Kidney (tissue), 13 donors: ENCODE measurements at regions not wholly inside any gene's neighbourhood (a gene's known extent, or its start where the extent isn't known, plus 50 kb on each side); places are given as distances from the start of the nearest gene placed in this dataset.

Experiments
- DNase-seq, 5 donors: peaks; one replicate each; pipeline ENCODE4 v3.0.0-alpha.2; 2013 to 2020
- FAIRE-seq: peaks from 2 replicates; lab custom pipeline; 2012; peaks lifted over from hg19 to GRCh38; lab: Jason Lieb, UNC
- H3K27ac ChIP-seq, 2 donors: one replicate each; pipeline ENCODE4 v1.7.0; 2013; ENCODE audit warnings: low read depth in 2 of 2, low read length in 2 of 2, inconsistent platforms in 1 of 2
- H3K27me3 ChIP-seq: one replicate; pipeline ENCODE4 v1.7.1; 2013; ENCODE audit warnings: low read length, inconsistent platforms; ENCODE audit not compliant: control insufficient read depth, insufficient read depth
- H3K36me3 ChIP-seq, 3 donors: one replicate each; pipeline versions ENCODE4 v1.7.0 to v1.7.1; 2013; ENCODE audit warnings: low read length in 3 of 3, control low read depth in 1 of 3, inconsistent platforms in 1 of 3; ENCODE audit not compliant: insufficient read depth in 3 of 3, control insufficient read depth in 2 of 3
- H3K4me1 ChIP-seq, 3 donors: one replicate each; pipeline versions ENCODE4 v1.7.0 to v1.7.1; 2013; ENCODE audit warnings: low read length in 3 of 3, inconsistent platforms in 1 of 3, low read depth in 1 of 3; ENCODE audit not compliant: control insufficient read depth in 2 of 3, insufficient read depth in 2 of 3
- H3K4me3 ChIP-seq, 3 donors: one replicate each; pipeline versions ENCODE4 v1.7.0 to v1.8.1; 2013; ENCODE audit warnings: low read length in 3 of 3, control low read depth in 1 of 3, inconsistent platforms in 1 of 3
- H3K9ac ChIP-seq, 3 donors: one replicate each; pipeline versions ENCODE4 v1.7.0 to v1.7.1; 2013; ENCODE audit warnings: low read length in 3 of 3, control low read depth in 1 of 3, inconsistent platforms in 1 of 3
- H3K9me3 ChIP-seq, 3 donors: one replicate each; pipeline versions ENCODE4 v1.7.0 to v1.7.1; 2013; ENCODE audit warnings: low read length in 3 of 3, control low read depth in 1 of 3, inconsistent platforms in 1 of 3; ENCODE audit not compliant: control insufficient read depth in 2 of 3, insufficient read depth in 1 of 3
- intact Hi-C: fragments of 100-400 bp; cut with DNase I; formaldehyde crosslinking; loops from one replicate; pipeline ENCODE4 v1.11.1; 2022
- TF ChIP-seq, protein P1 (sequence below): IDR thresholded peaks from 3 replicates; pipeline ENCODE4 v1.5.1; 2012; ENCODE audit warnings: mild to moderate bottlenecking, moderate library complexity, borderline replicate concordance; ENCODE audit not compliant: insufficient read depth; ENCODE audit errors: extremely low read depth
- donor health status: control.
- donor health status: control.
- donor health status: control.
- donor health status: control.
- donor health status: control.
- donor health status: DM: yes; HTN: yes; CAD: no.
- donor health status: Normal renal cell carcinoma (clear cell type).

DNA sequence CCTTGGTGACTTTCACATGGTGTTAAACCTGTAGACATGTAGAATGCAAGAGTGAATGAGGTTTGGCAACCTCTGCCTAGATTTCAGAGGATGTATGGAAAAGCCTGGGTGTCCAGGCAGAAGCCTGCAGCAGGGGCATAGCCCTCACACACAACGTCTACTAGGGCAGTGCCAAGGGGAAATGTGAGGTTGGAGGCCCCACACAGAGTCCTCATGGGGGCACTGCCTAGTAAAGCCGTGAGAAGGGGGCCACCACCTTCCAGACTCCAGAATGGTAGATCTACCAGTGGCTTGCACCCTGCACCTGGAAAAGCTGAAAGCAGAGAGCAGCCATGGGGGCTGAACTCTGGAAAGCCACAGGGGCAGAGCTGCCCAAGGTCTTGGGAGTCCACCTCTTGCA lies 241.2 kb downstream of the KLF13 start:
- no peak overlapping the region for H3K27ac ChIP-seq
- H3K9ac ChIP-seq: no peak overlapping the region
- FAIRE-seq (no peak), DNase-seq (no peak)
- H3K9me3 ChIP-seq: no peaks in the 10 kb centered on the region
- intact Hi-C loops: no loop called here
- no peak overlapping the region for H3K4me3 ChIP-seq
- H3K4me1 ChIP-seq: no peaks in the 10 kb centered on the region
- no peaks in the 10 kb centered on the region for H3K36me3 ChIP-seq
- H3K27me3 ChIP-seq: no peaks in the 10 kb centered on the region
- TF ChIP-seq, protein P1, sequence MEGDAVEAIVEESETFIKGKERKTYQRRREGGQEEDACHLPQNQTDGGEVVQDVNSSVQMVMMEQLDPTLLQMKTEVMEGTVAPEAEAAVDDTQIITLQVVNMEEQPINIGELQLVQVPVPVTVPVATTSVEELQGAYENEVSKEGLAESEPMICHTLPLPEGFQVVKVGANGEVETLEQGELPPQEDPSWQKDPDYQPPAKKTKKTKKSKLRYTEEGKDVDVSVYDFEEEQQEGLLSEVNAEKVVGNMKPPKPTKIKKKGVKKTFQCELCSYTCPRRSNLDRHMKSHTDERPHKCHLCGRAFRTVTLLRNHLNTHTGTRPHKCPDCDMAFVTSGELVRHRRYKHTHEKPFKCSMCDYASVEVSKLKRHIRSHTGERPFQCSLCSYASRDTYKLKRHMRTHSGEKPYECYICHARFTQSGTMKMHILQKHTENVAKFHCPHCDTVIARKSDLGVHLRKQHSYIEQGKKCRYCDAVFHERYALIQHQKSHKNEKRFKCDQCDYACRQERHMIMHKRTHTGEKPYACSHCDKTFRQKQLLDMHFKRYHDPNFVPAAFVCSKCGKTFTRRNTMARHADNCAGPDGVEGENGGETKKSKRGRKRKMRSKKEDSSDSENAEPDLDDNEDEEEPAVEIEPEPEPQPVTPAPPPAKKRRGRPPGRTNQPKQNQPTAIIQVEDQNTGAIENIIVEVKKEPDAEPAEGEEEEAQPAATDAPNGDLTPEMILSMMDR: no peak

DNA sequence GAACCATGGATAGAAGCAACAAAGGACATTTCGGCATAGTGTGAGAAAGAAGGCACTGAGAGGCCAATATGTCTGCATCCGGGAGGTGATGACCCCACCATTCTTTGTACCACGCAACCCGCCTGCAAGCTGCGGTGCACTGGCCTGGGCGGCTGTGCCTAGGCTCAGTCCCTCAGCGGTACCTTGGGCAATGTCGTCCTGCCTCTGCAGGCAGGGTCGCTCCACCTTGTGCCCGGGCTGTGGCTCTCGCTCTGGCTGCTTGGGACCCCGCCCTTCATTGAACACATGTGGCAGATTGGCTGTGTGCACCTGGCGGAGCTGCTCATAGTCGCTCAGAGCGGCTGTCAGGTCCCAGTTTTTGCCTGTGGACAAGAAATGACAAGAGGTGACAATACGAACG lies 243.2 kb downstream of the KLF13 start:
- no peak for FAIRE-seq
- no peak overlapping the region for H3K4me3 ChIP-seq
- intact Hi-C loops: no loop called here
- TF ChIP-seq, protein P1: no peak
- H3K4me1 ChIP-seq: no peaks in the 10 kb centered on the region
- DNase-seq: no peak
- no peak overlapping the region for H3K27ac ChIP-seq
- H3K9me3 ChIP-seq: no peaks in the 10 kb centered on the region
- H3K36me3 ChIP-seq: no peaks in the 10 kb centered on the region
- no peaks in the 10 kb centered on the region for H3K27me3 ChIP-seq
- no peak overlapping the region for H3K9ac ChIP-seq

DNA sequence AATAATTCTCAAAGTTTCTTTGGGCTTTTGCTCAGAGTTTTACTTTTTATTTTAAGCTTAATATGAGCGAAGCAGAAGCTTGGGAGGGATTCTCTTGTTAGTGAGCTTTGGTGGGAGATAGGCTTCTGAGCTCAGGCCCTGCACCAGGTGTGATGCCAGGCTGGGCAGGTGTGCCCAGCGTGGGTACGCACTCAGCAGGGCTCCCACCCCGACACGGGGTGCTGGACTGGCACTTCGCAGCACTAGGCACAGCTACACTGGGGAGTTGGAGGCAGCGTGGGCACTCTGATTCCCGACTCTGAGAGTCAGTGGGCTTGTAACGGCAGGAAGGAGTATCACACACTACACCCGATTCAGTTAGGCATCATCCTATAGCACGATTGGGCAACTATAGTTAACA lies 244.0 kb downstream of the KLF13 start:
- H3K27me3 ChIP-seq: no peaks in the 10 kb centered on the region
- intact Hi-C loops: no loop called here
- DNase-seq (no peak), FAIRE-seq (no peak)
- no peaks in the 10 kb centered on the region for H3K36me3 ChIP-seq
- H3K9ac ChIP-seq: no peak overlapping the region
- H3K4me1 ChIP-seq: no peaks in the 10 kb centered on the region
- TF ChIP-seq, protein P1: no peak
- H3K4me3 ChIP-seq: no peak overlapping the region
- no peak overlapping the region for H3K27ac ChIP-seq
- H3K9me3 ChIP-seq: no peaks in the 10 kb centered on the region

DNA sequence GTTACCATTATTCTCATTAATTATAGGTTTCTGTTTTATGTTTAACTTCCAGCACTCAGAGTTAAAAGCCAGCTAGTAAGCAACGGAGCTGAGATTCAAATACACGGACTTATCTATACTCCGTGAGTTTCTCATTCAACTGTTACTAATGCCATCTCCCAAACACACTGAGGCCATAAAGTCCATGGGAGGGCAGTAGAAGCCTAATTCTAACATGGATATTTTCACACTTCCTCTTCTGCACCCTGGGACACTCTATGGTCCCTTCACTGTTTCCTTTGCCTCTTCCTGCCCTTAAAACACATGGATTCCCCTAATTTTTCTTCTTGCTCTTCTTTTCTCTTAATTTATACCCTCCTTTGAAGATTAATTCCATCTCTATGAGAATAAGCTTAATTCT lies 245.0 kb downstream of the KLF13 start:
- DNase-seq (no peak), FAIRE-seq (no peak)
- H3K27ac ChIP-seq: no peak overlapping the region
- H3K4me3 ChIP-seq: no peak overlapping the region
- no peaks in the 10 kb centered on the region for H3K4me1 ChIP-seq
- H3K9me3 ChIP-seq: no peaks in the 10 kb centered on the region
- TF ChIP-seq, protein P1: no peak
- H3K36me3 ChIP-seq: no peaks in the 10 kb centered on the region
- intact Hi-C loops: no loop called here
- no peaks in the 10 kb centered on the region for H3K27me3 ChIP-seq
- H3K9ac ChIP-seq: no peak overlapping the region
